WTC11 (cell line): ENCODE measurements at regions not wholly inside any gene's neighbourhood (a gene's known extent, or its start where the extent isn't known, plus 50 kb on each side); places are given as distances from the start of the nearest gene placed in this dataset.

Experiments
- ATF1 ChIP-seq: sonication (generic); formaldehyde crosslinking; IDR thresholded peaks from 2 replicates; pipeline ENCODE4 v1.8.1; 2023; ENCODE audit warnings: mild to moderate bottlenecking, moderate library complexity, missing genetic modification reagents
- CREM ChIP-seq: sonication (generic); formaldehyde crosslinking; IDR thresholded peaks from 2 replicates; pipeline ENCODE4 v1.8.1; 2022; ENCODE audit warnings: mild to moderate bottlenecking, missing genetic modification reagents, moderate library complexity
- CTCF ChIP-seq: fragments of 200-600 bp; IDR thresholded peaks from 2 replicates; pipeline ENCODE4 v1.8.0; 2022; ENCODE audit warnings: antibody characterized with exemption
- ELF4 ChIP-seq: sonication (generic); formaldehyde crosslinking; IDR thresholded peaks from 2 replicates; pipeline ENCODE4 v1.8.1; 2022; ENCODE audit warnings: low read depth, mild to moderate bottlenecking, moderate library complexity, missing genetic modification reagents
- IRF2 ChIP-seq: sonication (generic); formaldehyde crosslinking; IDR thresholded peaks from 2 replicates; pipeline ENCODE4 v1.8.0; 2022; ENCODE audit warnings: low read depth, missing genetic modification reagents, borderline replicate concordance
- KAT7 ChIP-seq: sonication (generic); formaldehyde crosslinking; IDR thresholded peaks from 2 replicates; pipeline ENCODE4 v1.8.1; 2023; ENCODE audit warnings: missing genetic modification reagents, mild to moderate bottlenecking, borderline replicate concordance
- NR3C1 ChIP-seq: sonication (generic); formaldehyde crosslinking; conservative IDR thresholded peaks from 2 replicates; pipeline ENCODE4 v1.8.1; 2023; ENCODE audit warnings: low read depth, mild to moderate bottlenecking, missing genetic modification reagents
- USF1 ChIP-seq: sonication (generic); formaldehyde crosslinking; IDR thresholded peaks from 2 replicates; pipeline ENCODE4 v1.8.0; 2022; ENCODE audit warnings: mild to moderate bottlenecking, missing genetic modification reagents
- ZBTB21 ChIP-seq: sonication (generic); formaldehyde crosslinking; IDR thresholded peaks from 2 replicates; pipeline ENCODE4 v1.8.1; 2023; ENCODE audit warnings: mild to moderate bottlenecking, missing genetic modification reagents, borderline replicate concordance
- TF ChIP-seq, protein P1 (sequence below): sonication (generic); formaldehyde crosslinking; IDR thresholded peaks from 2 replicates; pipeline ENCODE4 v1.8.1; 2022; ENCODE audit warnings: low read depth, missing genetic modification reagents, borderline replicate concordance
- TF ChIP-seq, protein P2 (sequence below): sonication (generic); formaldehyde crosslinking; IDR thresholded peaks from 2 replicates; pipeline ENCODE4 v1.8.1; 2023; ENCODE audit warnings: mild to moderate bottlenecking, missing genetic modification reagents, moderate library complexity
- TF ChIP-seq, protein P3 (sequence below): sonication (generic); formaldehyde crosslinking; IDR thresholded peaks from 2 replicates; pipeline ENCODE4 v1.8.1; 2023; ENCODE audit warnings: mild to moderate bottlenecking, missing genetic modification reagents, borderline replicate concordance

- no peak for TF ChIP-seq CTCF
- no peak for TF ChIP-seq ZBTB21 (CRISPR knock-in tag)
- no peak for TF ChIP-seq ELF4
- TF ChIP-seq, protein P1, sequence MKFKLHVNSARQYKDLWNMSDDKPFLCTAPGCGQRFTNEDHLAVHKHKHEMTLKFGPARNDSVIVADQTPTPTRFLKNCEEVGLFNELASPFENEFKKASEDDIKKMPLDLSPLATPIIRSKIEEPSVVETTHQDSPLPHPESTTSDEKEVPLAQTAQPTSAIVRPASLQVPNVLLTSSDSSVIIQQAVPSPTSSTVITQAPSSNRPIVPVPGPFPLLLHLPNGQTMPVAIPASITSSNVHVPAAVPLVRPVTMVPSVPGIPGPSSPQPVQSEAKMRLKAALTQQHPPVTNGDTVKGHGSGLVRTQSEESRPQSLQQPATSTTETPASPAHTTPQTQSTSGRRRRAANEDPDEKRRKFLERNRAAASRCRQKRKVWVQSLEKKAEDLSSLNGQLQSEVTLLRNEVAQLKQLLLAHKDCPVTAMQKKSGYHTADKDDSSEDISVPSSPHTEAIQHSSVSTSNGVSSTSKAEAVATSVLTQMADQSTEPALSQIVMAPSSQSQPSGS (CRISPR knock-in tag) = no peak
- no peak for TF ChIP-seq CREM (CRISPR knock-in tag)
- no peak for TF ChIP-seq USF1 (CRISPR knock-in tag)
- no peak for TF ChIP-seq KAT7 (CRISPR knock-in tag)
- TF ChIP-seq, protein P2, sequence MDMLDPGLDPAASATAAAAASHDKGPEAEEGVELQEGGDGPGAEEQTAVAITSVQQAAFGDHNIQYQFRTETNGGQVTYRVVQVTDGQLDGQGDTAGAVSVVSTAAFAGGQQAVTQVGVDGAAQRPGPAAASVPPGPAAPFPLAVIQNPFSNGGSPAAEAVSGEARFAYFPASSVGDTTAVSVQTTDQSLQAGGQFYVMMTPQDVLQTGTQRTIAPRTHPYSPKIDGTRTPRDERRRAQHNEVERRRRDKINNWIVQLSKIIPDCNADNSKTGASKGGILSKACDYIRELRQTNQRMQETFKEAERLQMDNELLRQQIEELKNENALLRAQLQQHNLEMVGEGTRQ = no peak
- TF ChIP-seq IRF2 (CRISPR knock-in tag) = no peak
- no peak for TF ChIP-seq ATF1 (CRISPR knock-in tag)
- TF ChIP-seq, protein P3, sequence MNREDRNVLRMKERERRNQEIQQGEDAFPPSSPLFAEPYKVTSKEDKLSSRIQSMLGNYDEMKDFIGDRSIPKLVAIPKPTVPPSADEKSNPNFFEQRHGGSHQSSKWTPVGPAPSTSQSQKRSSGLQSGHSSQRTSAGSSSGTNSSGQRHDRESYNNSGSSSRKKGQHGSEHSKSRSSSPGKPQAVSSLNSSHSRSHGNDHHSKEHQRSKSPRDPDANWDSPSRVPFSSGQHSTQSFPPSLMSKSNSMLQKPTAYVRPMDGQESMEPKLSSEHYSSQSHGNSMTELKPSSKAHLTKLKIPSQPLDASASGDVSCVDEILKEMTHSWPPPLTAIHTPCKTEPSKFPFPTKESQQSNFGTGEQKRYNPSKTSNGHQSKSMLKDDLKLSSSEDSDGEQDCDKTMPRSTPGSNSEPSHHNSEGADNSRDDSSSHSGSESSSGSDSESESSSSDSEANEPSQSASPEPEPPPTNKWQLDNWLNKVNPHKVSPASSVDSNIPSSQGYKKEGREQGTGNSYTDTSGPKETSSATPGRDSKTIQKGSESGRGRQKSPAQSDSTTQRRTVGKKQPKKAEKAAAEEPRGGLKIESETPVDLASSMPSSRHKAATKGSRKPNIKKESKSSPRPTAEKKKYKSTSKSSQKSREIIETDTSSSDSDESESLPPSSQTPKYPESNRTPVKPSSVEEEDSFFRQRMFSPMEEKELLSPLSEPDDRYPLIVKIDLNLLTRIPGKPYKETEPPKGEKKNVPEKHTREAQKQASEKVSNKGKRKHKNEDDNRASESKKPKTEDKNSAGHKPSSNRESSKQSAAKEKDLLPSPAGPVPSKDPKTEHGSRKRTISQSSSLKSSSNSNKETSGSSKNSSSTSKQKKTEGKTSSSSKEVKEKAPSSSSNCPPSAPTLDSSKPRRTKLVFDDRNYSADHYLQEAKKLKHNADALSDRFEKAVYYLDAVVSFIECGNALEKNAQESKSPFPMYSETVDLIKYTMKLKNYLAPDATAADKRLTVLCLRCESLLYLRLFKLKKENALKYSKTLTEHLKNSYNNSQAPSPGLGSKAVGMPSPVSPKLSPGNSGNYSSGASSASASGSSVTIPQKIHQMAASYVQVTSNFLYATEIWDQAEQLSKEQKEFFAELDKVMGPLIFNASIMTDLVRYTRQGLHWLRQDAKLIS = no peak
- no peak for TF ChIP-seq NR3C1
Observed at GRCh38 chr6:134421501-134421900, 103.6 kb upstream of the SGK1 start.
